GM23338 (cell line): ENCODE measurements at regions not wholly inside any gene's neighbourhood (a gene's known extent, or its start where the extent isn't known, plus 50 kb on each side); places are given as distances from the start of the nearest gene placed in this dataset.

Experiments
- ATAC-seq: fragments of 200-7000 bp; cut with Tn5 transposase; 3 replicates; pipeline ENCODE4 v1.9.1; 2020
- DNase-seq: peaks from one replicate; pipeline ENCODE4 v3.0.0-alpha.2; 2015; ENCODE audit warnings: low spot score
- H2AFZ ChIP-seq: fragments of 200-600 bp; sonication (generic); 2 replicates; pipeline ENCODE4 v1.8.0; 2016; ENCODE audit warnings: antibody characterized with exemption, mild to moderate bottlenecking, moderate library complexity
- H3F3A ChIP-seq: fragments of 200-600 bp; sonication (generic); replicated peaks from 2 replicates; pipeline ENCODE4 v1.8.0; 2017; ENCODE audit warnings: antibody characterized with exemption, mixed run types, low read depth
- H3K27ac ChIP-seq: fragments of 200-600 bp; sonication (generic); 2 replicates; pipeline ENCODE4 v1.6.1; 2016; ENCODE audit warnings: low read depth
- H3K27me3 ChIP-seq: fragments of 200-600 bp; sonication (generic); 2 replicates; pipeline ENCODE4 v1.8.0; 2016; ENCODE audit warnings: mild to moderate bottlenecking, mixed run types, moderate library complexity; ENCODE audit not compliant: insufficient read depth
- H3K36me3 ChIP-seq: fragments of 200-600 bp; sonication (generic); 2 replicates; pipeline ENCODE4 v1.8.0; 2016; ENCODE audit warnings: mild to moderate bottlenecking; ENCODE audit not compliant: insufficient read depth
- H3K4me1 ChIP-seq: fragments of 200-600 bp; sonication (generic); 2 replicates; pipeline ENCODE4 v1.8.0; 2016; ENCODE audit warnings: mild to moderate bottlenecking, moderate library complexity; ENCODE audit not compliant: insufficient read depth
- H3K4me2 ChIP-seq: fragments of 200-600 bp; sonication (generic); 2 replicates; pipeline ENCODE4 v1.7.1; 2017; ENCODE audit warnings: mixed run types
- H3K4me3 ChIP-seq: fragments of 200-600 bp; sonication (generic); 2 replicates; pipeline ENCODE4 v1.6.1; 2016; ENCODE audit warnings: mixed run types
- H3K79me2 ChIP-seq: fragments of 200-600 bp; sonication (generic); replicated peaks from 2 replicates; pipeline ENCODE4 v1.8.0; 2017; ENCODE audit warnings: mild to moderate bottlenecking; ENCODE audit not compliant: insufficient read depth
- H3K9me2 ChIP-seq: fragments of 200-600 bp; sonication (generic); 2 replicates; pipeline ENCODE4 v1.8.0; 2017; ENCODE audit not compliant: insufficient read depth
- H4K20me1 ChIP-seq: fragments of 200-600 bp; sonication (generic); replicated peaks from 2 replicates; pipeline ENCODE4 v1.8.0; 2017; ENCODE audit warnings: mild to moderate bottlenecking; ENCODE audit not compliant: insufficient read depth
- H3K27ac Mint-ChIP-seq: 2 replicates; pipeline ENCODE4 v1.8.0; 2020; ENCODE audit warnings: inconsistent platforms, mild to moderate bottlenecking, moderate library complexity, mixed read lengths
- H3K27me3 Mint-ChIP-seq: 3 replicates; pipeline ENCODE4 v1.8.0; 2022; ENCODE audit warnings: low read depth, mild to moderate bottlenecking, moderate library complexity, mixed read lengths, inconsistent platforms; ENCODE audit not compliant: insufficient read depth, poor library complexity
- H3K36me3 Mint-ChIP-seq: 3 replicates; pipeline ENCODE4 v1.8.0; 2021; ENCODE audit warnings: low read depth, mild to moderate bottlenecking, inconsistent platforms, moderate library complexity, mixed read lengths
- H3K4me1 Mint-ChIP-seq: 3 replicates; pipeline ENCODE4 v1.8.0; 2020; ENCODE audit warnings: mild to moderate bottlenecking, inconsistent platforms, mixed read lengths
- H3K4me3 Mint-ChIP-seq: 3 replicates; pipeline ENCODE4 v1.8.0; 2021; ENCODE audit warnings: moderate library complexity, mild to moderate bottlenecking, inconsistent platforms, mixed read lengths
- H3K9me3 Mint-ChIP-seq: 3 replicates; pipeline ENCODE4 v1.8.0; 2020; ENCODE audit warnings: moderate library complexity, mild to moderate bottlenecking, inconsistent platforms, mixed read lengths
- CREB1 ChIP-seq: fragments of 250-450 bp; sonication (Bioruptor Pico); IDR thresholded peaks from 2 replicates; pipeline ENCODE4 v1.5.0; 2020; ENCODE audit warnings: low read depth, mild to moderate bottlenecking, moderate library complexity
- CTCF ChIP-seq, 2 experiments: fragments of 200-600 bp in 1 of 2; sonication (generic) in 1 of 2; conservative IDR thresholded peaks; 2 replicates each; pipeline versions ENCODE4 v1.5.1 to v1.6.1; 2016 to 2017; ENCODE audit warnings: antibody characterized with exemption in 2 of 2, low read depth in 2 of 2, mild to moderate bottlenecking in 2 of 2, moderate library complexity in 1 of 2
- EZH2 ChIP-seq: fragments of 200-600 bp; sonication (generic); IDR thresholded peaks from one replicate; pipeline ENCODE4 v1.8.0; 2017; ENCODE audit warnings: antibody characterized with exemption, mild to moderate bottlenecking, low read depth; ENCODE audit not compliant: unreplicated experiment
- EZH2phosphoT487 ChIP-seq: fragments of 200-600 bp; sonication (generic); IDR thresholded peaks from one replicate; pipeline ENCODE4 v1.8.1; 2018; ENCODE audit warnings: antibody characterized with exemption; ENCODE audit not compliant: unreplicated experiment
- JUNB ChIP-seq: IDR thresholded peaks from one replicate; pipeline ENCODE4 v1.6.1; 2016; ENCODE audit warnings: antibody characterized with exemption; ENCODE audit not compliant: unreplicated experiment
- NANOG ChIP-seq: IDR thresholded peaks from 2 replicates; pipeline ENCODE4 v1.6.1; 2016; ENCODE audit warnings: antibody characterized with exemption, borderline replicate concordance
- POLR2AphosphoS5 ChIP-seq: IDR thresholded peaks from 2 replicates; pipeline ENCODE4 v1.6.1; 2016; ENCODE audit warnings: antibody characterized with exemption, low read depth
- STAT1 ChIP-seq: IDR thresholded peaks from one replicate; pipeline ENCODE4 v1.6.1; 2016; ENCODE audit warnings: antibody characterized with exemption; ENCODE audit not compliant: unreplicated experiment
- ZNF114 ChIP-seq: fragments of 250-450 bp; sonication (Bioruptor Pico); IDR thresholded peaks from 2 replicates; pipeline ENCODE4 v1.5.0; 2020; ENCODE audit warnings: mild to moderate bottlenecking, moderate library complexity
- ZNF331 ChIP-seq: fragments of 250-450 bp; sonication (Bioruptor Pico); IDR thresholded peaks from 2 replicates; pipeline ENCODE4 v1.5.0; 2020; ENCODE audit warnings: low read depth, mild to moderate bottlenecking, moderate library complexity
- ZNF462 ChIP-seq: fragments of 250-450 bp; sonication (Bioruptor Pico); IDR thresholded peaks from 2 replicates; pipeline ENCODE4 v1.5.0; 2020; ENCODE audit warnings: mild to moderate bottlenecking, moderate library complexity
- TF ChIP-seq, protein P1 (sequence below): IDR thresholded peaks from 2 replicates; pipeline ENCODE4 v1.6.1; 2016; ENCODE audit warnings: antibody characterized with exemption

DNA sequence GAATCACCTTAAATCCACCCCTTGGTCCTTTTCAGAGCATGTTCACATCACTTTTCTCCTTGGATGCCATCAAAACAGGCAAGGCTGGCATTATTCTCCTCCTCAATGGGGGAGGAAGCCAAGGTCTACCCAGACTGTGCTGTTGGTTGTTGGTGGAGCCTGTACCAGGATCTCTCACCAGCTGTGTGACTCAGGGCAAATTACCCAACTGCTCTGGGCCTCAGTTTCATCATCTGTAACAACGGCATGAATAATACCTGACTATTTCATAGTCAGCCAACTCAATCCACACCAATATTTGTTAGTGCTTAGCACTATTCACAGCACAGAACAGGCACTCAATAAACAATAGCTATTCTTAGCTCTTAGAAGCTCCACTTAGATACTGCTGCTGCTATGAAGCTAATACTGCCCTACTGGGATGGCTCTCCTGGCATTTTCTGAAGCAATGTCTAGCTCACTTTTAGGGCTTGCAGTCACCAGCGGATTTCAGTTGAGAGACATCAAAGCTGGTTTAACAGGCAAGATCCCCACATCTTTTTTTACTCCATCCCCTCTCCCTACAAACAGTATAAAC lies 116.9 kb downstream of the CCNA1 start:
- DNase-seq (no peak), ATAC-seq (no peak)
- H3K4me1 ChIP-seq: no peaks in the 10 kb centered on the region
- peaks cover 4% of the 10 kb centered on the region; the same call in 1 of the 2 replicates for H3K9me2 ChIP-seq
- no peak overlapping the region for H3K4me3 Mint-ChIP-seq
- no peaks in the 10 kb centered on the region for H3K27me3 Mint-ChIP-seq
- no peaks in the 10 kb centered on the region for H3K27me3 ChIP-seq
- H3K4me1 Mint-ChIP-seq: no peaks in the 10 kb centered on the region
- no peak overlapping the region for H3K4me2 ChIP-seq
- no peak overlapping the region; the same call in 1 of the 2 replicates for H2AFZ ChIP-seq
- TF ChIP-seq EZH2phosphoT487 (no peak), JUNB (no peak), STAT1 (no peak), ZNF462 (CRISPR knock-in tag) (no peak), NANOG (no peak), ZNF114 (CRISPR knock-in tag) (no peak), EZH2 (no peak), POLR2AphosphoS5 (no peak), CREB1 (no peak), CTCF (conservative IDR thresholded peaks at IDR 0.05; ENCODE audit: low read depth in 2 of 2) (no peak), ZNF331 (no peak)
- TF ChIP-seq, protein P1, sequence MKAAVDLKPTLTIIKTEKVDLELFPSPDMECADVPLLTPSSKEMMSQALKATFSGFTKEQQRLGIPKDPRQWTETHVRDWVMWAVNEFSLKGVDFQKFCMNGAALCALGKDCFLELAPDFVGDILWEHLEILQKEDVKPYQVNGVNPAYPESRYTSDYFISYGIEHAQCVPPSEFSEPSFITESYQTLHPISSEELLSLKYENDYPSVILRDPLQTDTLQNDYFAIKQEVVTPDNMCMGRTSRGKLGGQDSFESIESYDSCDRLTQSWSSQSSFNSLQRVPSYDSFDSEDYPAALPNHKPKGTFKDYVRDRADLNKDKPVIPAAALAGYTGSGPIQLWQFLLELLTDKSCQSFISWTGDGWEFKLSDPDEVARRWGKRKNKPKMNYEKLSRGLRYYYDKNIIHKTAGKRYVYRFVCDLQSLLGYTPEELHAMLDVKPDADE: no peak
- H3K36me3 Mint-ChIP-seq: no peaks in the 10 kb centered on the region
- H4K20me1 ChIP-seq: no peaks in the 10 kb centered on the region
- H3K79me2 ChIP-seq: no peaks in the 10 kb centered on the region
- H3K27ac ChIP-seq: no peak overlapping the region
- no peaks in the 10 kb centered on the region for H3F3A ChIP-seq
- H3K36me3 ChIP-seq: no peaks in the 10 kb centered on the region
- H3K4me3 ChIP-seq: no peak overlapping the region
- no peaks in the 10 kb centered on the region for H3K9me3 Mint-ChIP-seq
- H3K27ac Mint-ChIP-seq: no peak overlapping the region
